ENCODE measurements at regions not wholly inside any gene's neighbourhood (a gene's known extent, or its start where the extent isn't known, plus 50 kb on each side); places are given as distances from the start of the nearest gene placed in this dataset.

DNA sequence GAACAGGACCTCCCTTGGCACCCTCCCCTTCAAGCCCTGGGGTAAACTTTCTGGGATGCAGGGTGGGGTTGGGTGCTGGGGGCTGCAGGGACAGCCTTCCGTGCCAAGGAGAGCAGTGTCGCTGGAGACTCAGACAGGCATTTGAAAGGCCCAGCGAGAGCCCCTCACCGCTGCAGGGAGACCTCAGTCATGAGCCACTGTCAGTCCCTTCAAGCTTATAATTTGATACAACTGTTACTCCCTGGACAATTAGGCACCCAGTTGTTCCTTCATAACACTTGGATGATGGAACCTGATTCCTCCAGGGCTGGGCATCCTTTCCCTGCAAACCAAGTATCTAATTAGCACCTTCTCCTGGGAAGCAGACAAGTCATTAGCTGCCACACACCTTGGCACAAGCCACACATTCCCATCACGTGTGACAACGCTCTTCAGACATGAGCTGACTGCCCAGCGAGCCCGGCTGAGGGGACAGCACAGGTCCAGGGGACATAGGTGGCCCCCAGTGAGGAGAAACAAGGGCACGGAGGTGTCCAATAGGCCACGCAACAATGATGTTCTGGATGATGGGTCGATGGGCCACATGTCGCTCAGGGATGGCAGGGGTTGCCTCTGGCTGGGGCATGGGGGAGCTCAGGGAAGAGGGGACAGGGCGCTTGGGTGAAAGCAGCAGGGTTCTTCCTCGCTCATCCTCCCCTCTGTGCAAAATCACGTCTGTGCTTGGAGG, 59.6 kb downstream of the KCNF1 start:
- H3K4me3 ChIP-seq (ENCODE audit: control insufficient read depth, low read depth, low read length), result no peak overlapping the region
- TF ChIP-seq, protein P1, sequence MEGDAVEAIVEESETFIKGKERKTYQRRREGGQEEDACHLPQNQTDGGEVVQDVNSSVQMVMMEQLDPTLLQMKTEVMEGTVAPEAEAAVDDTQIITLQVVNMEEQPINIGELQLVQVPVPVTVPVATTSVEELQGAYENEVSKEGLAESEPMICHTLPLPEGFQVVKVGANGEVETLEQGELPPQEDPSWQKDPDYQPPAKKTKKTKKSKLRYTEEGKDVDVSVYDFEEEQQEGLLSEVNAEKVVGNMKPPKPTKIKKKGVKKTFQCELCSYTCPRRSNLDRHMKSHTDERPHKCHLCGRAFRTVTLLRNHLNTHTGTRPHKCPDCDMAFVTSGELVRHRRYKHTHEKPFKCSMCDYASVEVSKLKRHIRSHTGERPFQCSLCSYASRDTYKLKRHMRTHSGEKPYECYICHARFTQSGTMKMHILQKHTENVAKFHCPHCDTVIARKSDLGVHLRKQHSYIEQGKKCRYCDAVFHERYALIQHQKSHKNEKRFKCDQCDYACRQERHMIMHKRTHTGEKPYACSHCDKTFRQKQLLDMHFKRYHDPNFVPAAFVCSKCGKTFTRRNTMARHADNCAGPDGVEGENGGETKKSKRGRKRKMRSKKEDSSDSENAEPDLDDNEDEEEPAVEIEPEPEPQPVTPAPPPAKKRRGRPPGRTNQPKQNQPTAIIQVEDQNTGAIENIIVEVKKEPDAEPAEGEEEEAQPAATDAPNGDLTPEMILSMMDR (conservative IDR thresholded peaks at IDR 0.05; ENCODE audit: control insufficient read depth, insufficient read depth, low read depth, low read length), result no peak
- DNase-seq (ENCODE audit: low read depth), result no peak

- no peak for DNase-seq (ENCODE audit: low read depth)
- TF ChIP-seq, protein P1 (conservative IDR thresholded peaks at IDR 0.05; ENCODE audit: control insufficient read depth, insufficient read depth, low read depth, low read length), result no peak
- H3K4me3 ChIP-seq (ENCODE audit: control insufficient read depth, low read depth, low read length), result no peak overlapping the region
Measured at GRCh38 chr2:10971888-10972260, 60.1 kb downstream of the KCNF1 start.

- H3K4me3 ChIP-seq (ENCODE audit: control insufficient read depth, low read depth, low read length), result no peak overlapping the region
- no peak for DNase-seq (ENCODE audit: low read depth)
- TF ChIP-seq, protein P1 (conservative IDR thresholded peaks at IDR 0.05; ENCODE audit: control insufficient read depth, insufficient read depth, low read depth, low read length), result no peak
Measured at GRCh38 chr2:10972683-10973433, 61.1 kb downstream of the KCNF1 start.

- H3K4me3 ChIP-seq (ENCODE audit: control insufficient read depth, low read depth, low read length), result no peak overlapping the region
- TF ChIP-seq, protein P1 (conservative IDR thresholded peaks at IDR 0.05; ENCODE audit: control insufficient read depth, insufficient read depth, low read depth, low read length), result no peak
- no peak for DNase-seq (ENCODE audit: low read depth)
Measured at GRCh38 chr2:10973766-10974165, 62.0 kb downstream of the KCNF1 start.

DNA sequence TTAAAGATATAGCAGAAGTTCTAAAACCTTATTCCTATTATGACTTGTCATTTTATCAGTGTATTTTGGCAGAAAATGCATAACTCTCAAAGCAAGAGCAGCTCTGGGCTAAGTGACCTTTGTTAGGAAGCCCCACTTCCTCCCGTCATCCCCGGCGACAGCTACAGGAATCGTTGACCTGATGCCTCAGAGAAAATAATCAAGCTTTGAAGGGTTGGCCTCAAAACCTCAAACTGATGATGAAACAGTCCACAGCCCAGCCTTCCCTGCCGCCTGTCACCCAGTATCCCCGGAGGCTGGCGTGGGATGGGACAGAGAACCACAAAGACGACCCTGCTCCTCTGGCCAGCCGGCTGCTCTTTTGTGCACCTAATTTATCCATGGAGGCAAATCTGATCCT, 65.3 kb downstream of the KCNF1 start:
- TF ChIP-seq, protein P1 (conservative IDR thresholded peaks at IDR 0.05; ENCODE audit: control insufficient read depth, insufficient read depth, low read depth, low read length), result no peak
- no peak for DNase-seq (ENCODE audit: low read depth)
- no peak overlapping the region for H3K4me3 ChIP-seq (ENCODE audit: control insufficient read depth, low read depth, low read length)

- H3K4me3 ChIP-seq (ENCODE audit: control insufficient read depth, low read depth, low read length), result no peak overlapping the region
- DNase-seq (ENCODE audit: low read depth), result no peak
- TF ChIP-seq, protein P1 (conservative IDR thresholded peaks at IDR 0.05; ENCODE audit: control insufficient read depth, insufficient read depth, low read depth, low read length), result no peak
Measured at GRCh38 chr2:10977621-10978020, 65.9 kb downstream of the KCNF1 start.

Measured in fibroblast of mammary gland (primary cell).